ENCODE measurements at regions not wholly inside any gene's neighbourhood (a gene's known extent, or its start where the extent isn't known, plus 50 kb on each side); places are given as distances from the start of the nearest gene placed in this dataset.

- TF ChIP-seq CTCF (conservative IDR thresholded peaks at IDR 0.05; ENCODE audit: low read length): no peak
- TF ChIP-seq EZH2phosphoT487 (IDR thresholded peaks at IDR 0.05; ENCODE audit: borderline replicate concordance): no peak
Observed at GRCh38 chr10:33859319-33860022, 525.0 kb upstream of the NRP1 start.
